GM21576 (cell line): ENCODE measurements at regions not wholly inside any gene's neighbourhood (a gene's known extent, or its start where the extent isn't known, plus 50 kb on each side); places are given as distances from the start of the nearest gene placed in this dataset.
"Not testable (repeated sequence)": the region's sequence is repeated elsewhere in the genome, so short reads cannot be mapped to it uniquely, and the experiment has no call there.

Source experiments
- ATAC-seq: cut with Tn5 transposase; IDR thresholded peaks from one replicate; pipeline ENCODE4 v1.9.1; 2021; ENCODE audit warnings: mild to moderate bottlenecking, moderate library complexity; ENCODE audit not compliant: unreplicated experiment

GRCh38 chr7:80019809-80020207 lies 114.8 kb upstream of the GNAI1 start:
- ATAC-seq: not testable (repeated sequence)

- peak; percentile 96 for ATAC-seq
Observed at GRCh38 chr7:80018941-80019808, 115.5 kb upstream of the GNAI1 start.

GRCh38 chr7:80017101-80017698 lies 117.4 kb upstream of the GNAI1 start:
- ATAC-seq: no peak

- ATAC-seq: no peak
Observed at GRCh38 chr7:80014511-80014910, 120.1 kb upstream of the GNAI1 start.

- ATAC-seq: no peak
Observed at GRCh38 chr7:80008039-80008438, 126.6 kb upstream of the GNAI1 start.

- ATAC-seq: no peak
Observed at GRCh38 chr7:80002865-80003264, 131.8 kb upstream of the GNAI1 start.

- ATAC-seq: no peak
Observed at GRCh38 chr7:79998363-79998762, 136.3 kb upstream of the GNAI1 start.

- ATAC-seq: no peak
Observed at GRCh38 chr7:79997345-79997744, 137.3 kb upstream of the GNAI1 start.

GRCh38 chr7:79995741-79996140 lies 138.9 kb upstream of the GNAI1 start:
- not testable (repeated sequence) for ATAC-seq

- no peak for ATAC-seq
Observed at GRCh38 chr7:79988653-79989052, 146.0 kb upstream of the GNAI1 start.

- no peak for ATAC-seq
Observed at GRCh38 chr7:79984210-79984609, 150.4 kb upstream of the GNAI1 start.

- no peak for ATAC-seq
Observed at GRCh38 chr7:79982141-79982770, 152.4 kb upstream of the GNAI1 start.

- no peak for ATAC-seq
Observed at GRCh38 chr7:79980376-79980775, 154.3 kb upstream of the GNAI1 start.

- no peak for ATAC-seq
Observed at GRCh38 chr7:79979437-79979836, 155.2 kb upstream of the GNAI1 start.

GRCh38 chr7:79977481-79977880 lies 157.2 kb upstream of the GNAI1 start:
- no peak for ATAC-seq

GRCh38 chr7:79976711-79977020 lies 158.0 kb upstream of the GNAI1 start:
- ATAC-seq: not testable (repeated sequence)

- not testable (repeated sequence) for ATAC-seq
Observed at GRCh38 chr7:79975986-79976710, 158.5 kb upstream of the GNAI1 start.

- ATAC-seq: no peak
Observed at GRCh38 chr7:79973455-79973854, 161.2 kb upstream of the GNAI1 start.

GRCh38 chr7:79971058-79971457 lies 163.6 kb upstream of the GNAI1 start:
- ATAC-seq: no peak

GRCh38 chr7:79968894-79969293 lies 165.7 kb upstream of the GNAI1 start:
- no peak for ATAC-seq

- ATAC-seq: no peak
Observed at GRCh38 chr7:79968077-79968648, 166.5 kb upstream of the GNAI1 start.
